Omental fat pad (tissue), 3 donors: ENCODE measurements at regions not wholly inside any gene's neighbourhood (a gene's known extent, or its start where the extent isn't known, plus 50 kb on each side); places are given as distances from the start of the nearest gene placed in this dataset.

Source experiments
- ATAC-seq: fragments of 150-250 bp; one replicate; pipeline ENCODE4 v1.9.1; 2016; ENCODE audit warnings: mild to moderate bottlenecking, moderate library complexity; ENCODE audit not compliant: low FRiP score
- DNase-seq: peaks from one replicate; pipeline ENCODE4 v3.0.0-alpha.2; 2019; ENCODE audit warnings: low spot score
- CTCF ChIP-seq, 3 donors: fragments of 450-650 bp; IDR thresholded peaks; one replicate each; pipeline ENCODE4 v1.5.1; 2016 to 2017; ENCODE audit warnings: antibody characterized with exemption in 3 of 3, mild to moderate bottlenecking in 3 of 3, moderate library complexity in 2 of 3

- DNase-seq (no peak), ATAC-seq (no peak)
- TF ChIP-seq CTCF (IDR thresholded peaks at IDR 0.05) = no peak
Measured at GRCh38 chr3:175893566-175893965, 1034.4 kb downstream of the NAALADL2 start.

GRCh38 chr3:175890066-175890465 lies 1030.9 kb downstream of the NAALADL2 start:
- TF ChIP-seq CTCF (IDR thresholded peaks at IDR 0.05) = no peak
- ATAC-seq (no peak), DNase-seq (no peak)

- ATAC-seq (no peak), DNase-seq (no peak)
- no peak for TF ChIP-seq CTCF (IDR thresholded peaks at IDR 0.05)
Measured at GRCh38 chr3:175885231-175885766, 1026.2 kb downstream of the NAALADL2 start.

GRCh38 chr3:175879417-175879816 lies 1020.3 kb downstream of the NAALADL2 start:
- ATAC-seq (no peak), DNase-seq (no peak)
- no peak for TF ChIP-seq CTCF (IDR thresholded peaks at IDR 0.05)

- TF ChIP-seq CTCF (IDR thresholded peaks at IDR 0.05) = no peak
- ATAC-seq = no peak
- DNase-seq = no peak
Measured at GRCh38 chr3:175869404-175869803, 1010.3 kb downstream of the NAALADL2 start.

- ATAC-seq = no peak
- TF ChIP-seq CTCF (IDR thresholded peaks at IDR 0.05) = no peak
- DNase-seq = no peak
Measured at GRCh38 chr3:175868626-175869025, 1009.5 kb downstream of the NAALADL2 start.

GRCh38 chr3:175865724-175866123 lies 1006.6 kb downstream of the NAALADL2 start:
- DNase-seq (no peak), ATAC-seq (no peak)
- no peak for TF ChIP-seq CTCF (IDR thresholded peaks at IDR 0.05)
